ENCODE measurements at regions not wholly inside any gene's neighbourhood (a gene's known extent, or its start where the extent isn't known, plus 50 kb on each side); places are given as distances from the start of the nearest gene placed in this dataset.
"Not testable (repeated sequence)": the region's sequence is repeated elsewhere in the genome, so short reads cannot be mapped to it uniquely, and the experiment has no call there.

- DNase-seq: not testable (repeated sequence)
These were observed 130.2 kb upstream of the ALDH3B2 start for GRCh38 chr11:67804435-67805252.

GRCh38 chr11:67803519-67803918 lies 129.1 kb upstream of the ALDH3B2 start:
- not testable (repeated sequence) for DNase-seq

GRCh38 chr11:67803055-67803454 lies 128.6 kb upstream of the ALDH3B2 start:
- DNase-seq: not testable (repeated sequence)

- DNase-seq: not testable (repeated sequence)
These were observed 128.2 kb upstream of the ALDH3B2 start for GRCh38 chr11:67802623-67803022.

GRCh38 chr11:67801397-67801796 lies 127.0 kb upstream of the ALDH3B2 start:
- DNase-seq: not testable (repeated sequence)

GRCh38 chr11:67800591-67800990 lies 126.2 kb upstream of the ALDH3B2 start:
- not testable (repeated sequence) for DNase-seq

GRCh38 chr11:67799808-67800207 lies 125.4 kb upstream of the ALDH3B2 start:
- DNase-seq: not testable (repeated sequence)

- DNase-seq: not testable (repeated sequence)
These were observed 123.5 kb upstream of the ALDH3B2 start for GRCh38 chr11:67797726-67798521.

- no peak for DNase-seq
These were observed 121.3 kb upstream of the ALDH3B2 start for GRCh38 chr11:67795746-67796145.

GRCh38 chr11:67793750-67794149 lies 119.3 kb upstream of the ALDH3B2 start:
- DNase-seq: not testable (repeated sequence)

GRCh38 chr11:67792273-67792990 lies 118.0 kb upstream of the ALDH3B2 start:
- peak; percentile 74 to 75 for DNase-seq

- peak in 1 of 2 experiments; percentile 7 for DNase-seq
These were observed 117.3 kb upstream of the ALDH3B2 start for GRCh38 chr11:67791598-67792170.

GRCh38 chr11:67788341-67788695 lies 113.9 kb upstream of the ALDH3B2 start:
- not testable (repeated sequence) for DNase-seq

GRCh38 chr11:67787681-67788340 lies 113.4 kb upstream of the ALDH3B2 start:
- DNase-seq: not testable (repeated sequence)

- DNase-seq: not testable (repeated sequence)
These were observed 107.5 kb upstream of the ALDH3B2 start for GRCh38 chr11:67781967-67782366.

- DNase-seq: not testable (repeated sequence)
These were observed 107.1 kb upstream of the ALDH3B2 start for GRCh38 chr11:67781506-67781905.

GRCh38 chr11:67780056-67780455 lies 105.6 kb upstream of the ALDH3B2 start:
- DNase-seq: no peak

GRCh38 chr11:67779189-67779875 lies 104.9 kb upstream of the ALDH3B2 start:
- DNase-seq: not testable (repeated sequence)

GRCh38 chr11:67776852-67777520 lies 102.6 kb upstream of the ALDH3B2 start:
- no peak for DNase-seq

- peak in 1 of 2 experiments; percentile 2 for DNase-seq
These were observed 99.8 kb upstream of the ALDH3B2 start for GRCh38 chr11:67774175-67774574.

Data from SHP77 (cell line).